A673 (cell line): ENCODE measurements at regions not wholly inside any gene's neighbourhood (a gene's known extent, or its start where the extent isn't known, plus 50 kb on each side); places are given as distances from the start of the nearest gene placed in this dataset.

Experiments used
- BruUV-seq: library from RNA; stranded (reverse); fragments of 400-500 nt; replicated peaks from 2 replicates; lab custom pipeline; 2021; lab: Mats Ljungman, UMichigan
- CTCF ChIA-PET: fragments of 300-600 bp; sonication (Branson Sonifier 250); formaldehyde crosslinking; loops from one replicate; lab custom pipeline; 2022; ENCODE audit warnings: antibody characterized with exemption; lab: Charles Lee
- POLR2A ChIA-PET: fragments of 300-600 bp; sonication (Branson Sonifier 250); formaldehyde crosslinking; loops from one replicate; lab custom pipeline; 2022; ENCODE audit warnings: antibody characterized with exemption; ENCODE audit not compliant: low non-redundant PET; lab: Charles Lee
- DNase-seq: peaks from one replicate; pipeline ENCODE4 v3.0.0-alpha.2; 2015; ENCODE audit warnings: low spot score
- H3K27ac ChIP-seq: fragments of 200-600 bp; sonication (generic); 2 replicates; pipeline ENCODE4 v1.5.1; 2016; ENCODE audit warnings: mixed run types, low read depth, mild to moderate bottlenecking, mixed read lengths, antibody characterized with exemption, low read length; ENCODE audit not compliant: poor library complexity, severe bottlenecking
- H3K27me3 ChIP-seq: fragments of 200-600 bp; sonication (generic); replicated peaks from 2 replicates; pipeline ENCODE4 v1.6.1; 2017; ENCODE audit warnings: mixed run types, low read depth, mild to moderate bottlenecking, mixed read lengths, antibody characterized with exemption, low read length; ENCODE audit not compliant: insufficient read depth, poor library complexity
- H3K36me3 ChIP-seq: fragments of 200-600 bp; sonication (generic); 2 replicates; pipeline ENCODE4 v1.6.1; 2016; ENCODE audit warnings: mixed run types, mild to moderate bottlenecking, mixed read lengths, antibody characterized with exemption, low read length; ENCODE audit not compliant: insufficient read depth, poor library complexity, severe bottlenecking
- H3K4me1 ChIP-seq: fragments of 200-600 bp; sonication (generic); 2 replicates; pipeline ENCODE4 v1.6.1; 2017; ENCODE audit warnings: mixed run types, mild to moderate bottlenecking, mixed read lengths, antibody characterized with exemption, low read length; ENCODE audit not compliant: insufficient read depth, poor library complexity, severe bottlenecking
- H3K4me3 ChIP-seq: fragments of 200-600 bp; sonication (generic); 2 replicates; pipeline ENCODE4 v1.5.1; 2016; ENCODE audit warnings: low read depth, mixed run types, mild to moderate bottlenecking, mixed read lengths, low read length; ENCODE audit not compliant: poor library complexity, severe bottlenecking
- H3K9me3 ChIP-seq: fragments of 200-600 bp; sonication (generic); 2 replicates; pipeline ENCODE4 v1.6.1; 2016; ENCODE audit warnings: mixed run types, low read depth, mild to moderate bottlenecking, mixed read lengths, antibody characterized with exemption, low read length; ENCODE audit not compliant: poor library complexity, severe bottlenecking
- CTCF ChIP-seq: fragments of 300-800, 200-600 bp; sonication (generic); conservative IDR thresholded peaks from 2 replicates; pipeline ENCODE4 v1.5.1; 2017; ENCODE audit warnings: low read depth, mild to moderate bottlenecking, antibody characterized with exemption, low read length, moderate library complexity, mixed read lengths
- intact Hi-C: fragments of 100-400 bp; cut with micrococcal nuclease; formaldehyde crosslinking; loops from one replicate; pipeline ENCODE4 v1.10.0; 2022; ENCODE audit not compliant: unreplicated experiment

GRCh38 chr12:71208053-71208685 lies 50.4 kb upstream of the TSPAN8 start:
- POLR2A ChIA-PET = no interaction called here
- no TSS peak for BruUV-seq
- Histone ChIP-seq H3K36me3 (no peaks in the 10 kb centered on the region), H3K9me3 (peaks cover 58% of the 10 kb centered on the region), H3K4me1 (no peaks in the 10 kb centered on the region), H3K4me3 (no peak overlapping the region), H3K27me3 (no peaks in the 10 kb centered on the region), H3K27ac (no peak overlapping the region)
- no peak for TF ChIP-seq CTCF
- DNase-seq = no peak
- intact Hi-C loops = no loop called here
- CTCF ChIA-PET = no interaction called here
